H1 (cell line): ENCODE measurements at regions not wholly inside any gene's neighbourhood (a gene's known extent, or its start where the extent isn't known, plus 50 kb on each side); places are given as distances from the start of the nearest gene placed in this dataset.

Experiments
- ATF2 ChIP-seq: IDR thresholded peaks from 2 replicates; pipeline ENCODE4 v1.6.1; 2012; ENCODE audit warnings: low read length, inconsistent platforms
- BACH1 ChIP-seq: IDR thresholded peaks from 2 replicates; pipeline ENCODE4 v1.6.1; 2012; ENCODE audit warnings: low read length, improper control_type of control experiment
- BCL11A ChIP-seq, 2 experiments: IDR thresholded peaks; one replicate each; pipeline ENCODE4 v1.6.1; 2011; ENCODE audit warnings: low read depth in 2 of 2, low read length in 2 of 2, mild to moderate bottlenecking in 2 of 2
- CHD2 ChIP-seq: IDR thresholded peaks from 2 replicates; pipeline ENCODE4 v1.6.1; 2012; ENCODE audit warnings: low read length, improper control_type of control experiment
- CHD7 ChIP-seq: fragments of 300-600 bp; sonication (generic); IDR thresholded peaks from 2 replicates; pipeline ENCODE4 v1.7.1; 2012; ENCODE audit warnings: low read length, moderate library complexity, mild to moderate bottlenecking, inconsistent platforms; ENCODE audit not compliant: insufficient replicate concordance
- HDAC2 ChIP-seq, 2 experiments: fragments of 300-600 bp in 1 of 2; sonication (generic) in 1 of 2; IDR thresholded peaks; 2 replicates each; pipeline ENCODE4 v1.6.1; 2011 to 2012; ENCODE audit warnings: low read depth in 2 of 2, low read length in 2 of 2, mild to moderate bottlenecking in 2 of 2, moderate library complexity in 2 of 2, borderline replicate concordance in 1 of 2, inconsistent platforms in 1 of 2
- JUN ChIP-seq: IDR thresholded peaks from 2 replicates; pipeline ENCODE4 v1.6.1; 2011; ENCODE audit warnings: low read depth, mild to moderate bottlenecking, improper control_type of control experiment, low read length
- KDM4A ChIP-seq: IDR thresholded peaks from one replicate; pipeline ENCODE4 v1.7.1; 2012; ENCODE audit warnings: low read depth, mild to moderate bottlenecking, moderate library complexity, low read length, inconsistent platforms; ENCODE audit not compliant: severe bottlenecking
- SIX5 ChIP-seq: IDR thresholded peaks from 2 replicates; pipeline ENCODE4 v1.6.1; 2011; ENCODE audit warnings: mild to moderate bottlenecking, low read depth, low read length

- TF ChIP-seq CHD7: no peak
- no peak for TF ChIP-seq HDAC2 (IDR thresholded peaks at IDR 0.05; ENCODE audit: borderline replicate concordance in 1 of 2, low read depth in 2 of 2, low read length in 2 of 2)
- no peak for TF ChIP-seq JUN
- no peak for TF ChIP-seq ATF2
- TF ChIP-seq BACH1: no peak
- TF ChIP-seq KDM4A: no peak
- no peak for TF ChIP-seq SIX5
- TF ChIP-seq CHD2: no peak
- TF ChIP-seq BCL11A (IDR thresholded peaks at IDR 0.05; ENCODE audit: low read depth in 2 of 2, low read length in 2 of 2): no peak
These were observed 97.2 kb downstream of the ARL4C start (continued) for GRCh38 chr2:234399451-234400246.
